GM23338 (cell line): ENCODE measurements at regions not wholly inside any gene's neighbourhood (a gene's known extent, or its start where the extent isn't known, plus 50 kb on each side); places are given as distances from the start of the nearest gene placed in this dataset.

ENCODE experiments used
- ATAC-seq: fragments of 200-7000 bp; cut with Tn5 transposase; 3 replicates; pipeline ENCODE4 v1.9.1; 2020
- DNase-seq: peaks from one replicate; pipeline ENCODE4 v3.0.0-alpha.2; 2015; ENCODE audit warnings: low spot score
- H2AFZ ChIP-seq: fragments of 200-600 bp; sonication (generic); 2 replicates; pipeline ENCODE4 v1.8.0; 2016; ENCODE audit warnings: antibody characterized with exemption, mild to moderate bottlenecking, moderate library complexity
- H3F3A ChIP-seq: fragments of 200-600 bp; sonication (generic); replicated peaks from 2 replicates; pipeline ENCODE4 v1.8.0; 2017; ENCODE audit warnings: antibody characterized with exemption, mixed run types, low read depth
- H3K27ac ChIP-seq: fragments of 200-600 bp; sonication (generic); 2 replicates; pipeline ENCODE4 v1.6.1; 2016; ENCODE audit warnings: low read depth
- H3K27me3 ChIP-seq: fragments of 200-600 bp; sonication (generic); 2 replicates; pipeline ENCODE4 v1.8.0; 2016; ENCODE audit warnings: mild to moderate bottlenecking, mixed run types, moderate library complexity; ENCODE audit not compliant: insufficient read depth
- H3K36me3 ChIP-seq: fragments of 200-600 bp; sonication (generic); 2 replicates; pipeline ENCODE4 v1.8.0; 2016; ENCODE audit warnings: mild to moderate bottlenecking; ENCODE audit not compliant: insufficient read depth
- H3K4me1 ChIP-seq: fragments of 200-600 bp; sonication (generic); 2 replicates; pipeline ENCODE4 v1.8.0; 2016; ENCODE audit warnings: mild to moderate bottlenecking, moderate library complexity; ENCODE audit not compliant: insufficient read depth
- H3K4me2 ChIP-seq: fragments of 200-600 bp; sonication (generic); 2 replicates; pipeline ENCODE4 v1.7.1; 2017; ENCODE audit warnings: mixed run types
- H3K4me3 ChIP-seq: fragments of 200-600 bp; sonication (generic); 2 replicates; pipeline ENCODE4 v1.6.1; 2016; ENCODE audit warnings: mixed run types
- H3K79me2 ChIP-seq: fragments of 200-600 bp; sonication (generic); replicated peaks from 2 replicates; pipeline ENCODE4 v1.8.0; 2017; ENCODE audit warnings: mild to moderate bottlenecking; ENCODE audit not compliant: insufficient read depth
- H3K9me2 ChIP-seq: fragments of 200-600 bp; sonication (generic); 2 replicates; pipeline ENCODE4 v1.8.0; 2017; ENCODE audit not compliant: insufficient read depth
- H4K20me1 ChIP-seq: fragments of 200-600 bp; sonication (generic); replicated peaks from 2 replicates; pipeline ENCODE4 v1.8.0; 2017; ENCODE audit warnings: mild to moderate bottlenecking; ENCODE audit not compliant: insufficient read depth
- H3K27ac Mint-ChIP-seq: 2 replicates; pipeline ENCODE4 v1.8.0; 2020; ENCODE audit warnings: inconsistent platforms, mild to moderate bottlenecking, moderate library complexity, mixed read lengths
- H3K27me3 Mint-ChIP-seq: 3 replicates; pipeline ENCODE4 v1.8.0; 2022; ENCODE audit warnings: low read depth, mild to moderate bottlenecking, moderate library complexity, mixed read lengths, inconsistent platforms; ENCODE audit not compliant: insufficient read depth, poor library complexity
- H3K36me3 Mint-ChIP-seq: 3 replicates; pipeline ENCODE4 v1.8.0; 2021; ENCODE audit warnings: low read depth, mild to moderate bottlenecking, inconsistent platforms, moderate library complexity, mixed read lengths
- H3K4me1 Mint-ChIP-seq: 3 replicates; pipeline ENCODE4 v1.8.0; 2020; ENCODE audit warnings: mild to moderate bottlenecking, inconsistent platforms, mixed read lengths
- H3K4me3 Mint-ChIP-seq: 3 replicates; pipeline ENCODE4 v1.8.0; 2021; ENCODE audit warnings: moderate library complexity, mild to moderate bottlenecking, inconsistent platforms, mixed read lengths
- H3K9me3 Mint-ChIP-seq: 3 replicates; pipeline ENCODE4 v1.8.0; 2020; ENCODE audit warnings: moderate library complexity, mild to moderate bottlenecking, inconsistent platforms, mixed read lengths
- CREB1 ChIP-seq: fragments of 250-450 bp; sonication (Bioruptor Pico); IDR thresholded peaks from 2 replicates; pipeline ENCODE4 v1.5.0; 2020; ENCODE audit warnings: low read depth, mild to moderate bottlenecking, moderate library complexity
- CTCF ChIP-seq, 2 experiments: fragments of 200-600 bp in 1 of 2; sonication (generic) in 1 of 2; conservative IDR thresholded peaks; 2 replicates each; pipeline versions ENCODE4 v1.5.1 to v1.6.1; 2016 to 2017; ENCODE audit warnings: antibody characterized with exemption in 2 of 2, low read depth in 2 of 2, mild to moderate bottlenecking in 2 of 2, moderate library complexity in 1 of 2
- ETS1 ChIP-seq: IDR thresholded peaks from 2 replicates; pipeline ENCODE4 v1.6.1; 2016; ENCODE audit warnings: antibody characterized with exemption
- EZH2 ChIP-seq: fragments of 200-600 bp; sonication (generic); IDR thresholded peaks from one replicate; pipeline ENCODE4 v1.8.0; 2017; ENCODE audit warnings: antibody characterized with exemption, mild to moderate bottlenecking, low read depth; ENCODE audit not compliant: unreplicated experiment
- EZH2phosphoT487 ChIP-seq: fragments of 200-600 bp; sonication (generic); IDR thresholded peaks from one replicate; pipeline ENCODE4 v1.8.1; 2018; ENCODE audit warnings: antibody characterized with exemption; ENCODE audit not compliant: unreplicated experiment
- JUNB ChIP-seq: IDR thresholded peaks from one replicate; pipeline ENCODE4 v1.6.1; 2016; ENCODE audit warnings: antibody characterized with exemption; ENCODE audit not compliant: unreplicated experiment
- POLR2AphosphoS5 ChIP-seq: IDR thresholded peaks from 2 replicates; pipeline ENCODE4 v1.6.1; 2016; ENCODE audit warnings: antibody characterized with exemption, low read depth
- STAT1 ChIP-seq: IDR thresholded peaks from one replicate; pipeline ENCODE4 v1.6.1; 2016; ENCODE audit warnings: antibody characterized with exemption; ENCODE audit not compliant: unreplicated experiment
- ZNF331 ChIP-seq: fragments of 250-450 bp; sonication (Bioruptor Pico); IDR thresholded peaks from 2 replicates; pipeline ENCODE4 v1.5.0; 2020; ENCODE audit warnings: low read depth, mild to moderate bottlenecking, moderate library complexity
- ZNF462 ChIP-seq: fragments of 250-450 bp; sonication (Bioruptor Pico); IDR thresholded peaks from 2 replicates; pipeline ENCODE4 v1.5.0; 2020; ENCODE audit warnings: mild to moderate bottlenecking, moderate library complexity

GRCh38 chr13:53310786-53311185 is 282.2 kb downstream of the OLFM4 start:
- no peaks in the 10 kb centered on the region for H3K36me3 Mint-ChIP-seq
- H3K27ac Mint-ChIP-seq = no peak overlapping the region
- H3K27me3 ChIP-seq = peaks cover 22% of the 10 kb centered on the region
- H3K9me2 ChIP-seq = no peaks in the 10 kb centered on the region
- H3K79me2 ChIP-seq = no peaks in the 10 kb centered on the region
- no peaks in the 10 kb centered on the region for H3F3A ChIP-seq
- H3K9me3 Mint-ChIP-seq = no peaks in the 10 kb centered on the region
- H3K4me3 ChIP-seq = no peak overlapping the region
- H4K20me1 ChIP-seq = no peaks in the 10 kb centered on the region
- H3K4me1 ChIP-seq = peaks cover 10% of the 10 kb centered on the region
- no peak overlapping the region for H3K4me3 Mint-ChIP-seq
- DNase-seq (no peak), ATAC-seq (no peak)
- no peak overlapping the region for H2AFZ ChIP-seq
- no peaks in the 10 kb centered on the region; the same call in 1 of the 2 replicates for H3K36me3 ChIP-seq
- H3K27ac ChIP-seq = no peak overlapping the region
- no peak overlapping the region for H3K4me2 ChIP-seq
- TF ChIP-seq STAT1 = no peak
- TF ChIP-seq CREB1 = no peak
- TF ChIP-seq POLR2AphosphoS5 = no peak
- no peak for TF ChIP-seq CTCF (conservative IDR thresholded peaks at IDR 0.05; ENCODE audit: low read depth in 2 of 2)
- TF ChIP-seq ZNF331 (CRISPR knock-in tag) = no peak
- no peak for TF ChIP-seq EZH2phosphoT487
- no peak for TF ChIP-seq JUNB
- no peak for TF ChIP-seq EZH2
- no peak for TF ChIP-seq ZNF462
- no peak for TF ChIP-seq ETS1
- H3K27me3 Mint-ChIP-seq = peaks cover 2% of the 10 kb centered on the region
- peaks cover 23% of the 10 kb centered on the region for H3K4me1 Mint-ChIP-seq
